ENCODE measurements at regions not wholly inside any gene's neighbourhood (a gene's known extent, or its start where the extent isn't known, plus 50 kb on each side); places are given as distances from the start of the nearest gene placed in this dataset.

GRCh38 chr4:13989501-13989900 is 362.0 kb upstream of the BOD1L1 start:
- TF ChIP-seq CTCF (IDR thresholded peaks at IDR 0.05; ENCODE audit: low read length) (no peak), EZH2 (optimal IDR thresholded peaks at IDR 0.05; ENCODE audit: low read depth, low read length) (no peak), EZH2phosphoT487 (IDR thresholded peaks at IDR 0.05; ENCODE audit: low read length) (no peak)

Measured in MM.1S (cell line).